Neuron (in vitro differentiated cells): ENCODE measurements at regions not wholly inside any gene's neighbourhood (a gene's known extent, or its start where the extent isn't known, plus 50 kb on each side); places are given as distances from the start of the nearest gene placed in this dataset.

Source experiments
- H2AFZ ChIP-seq: one replicate; pipeline ENCODE4 v1.6.1; 2013; ENCODE audit warnings: low read depth, mild to moderate bottlenecking, inconsistent platforms, low read length, moderate library complexity
- H3K27me3 ChIP-seq: one replicate; pipeline ENCODE4 v1.6.1; 2013; ENCODE audit warnings: low read length; ENCODE audit not compliant: insufficient read depth
- H3K36me3 ChIP-seq: one replicate; pipeline ENCODE4 v1.6.1; 2013; ENCODE audit warnings: low read length; ENCODE audit not compliant: insufficient read depth
- H3K4me1 ChIP-seq: one replicate; pipeline ENCODE4 v1.6.1; 2013; ENCODE audit warnings: low read length; ENCODE audit not compliant: insufficient read depth
- H3K4me3 ChIP-seq: 2 replicates; pipeline ENCODE4 v1.5.1; 2013; ENCODE audit warnings: mild to moderate bottlenecking, low read length, moderate library complexity
- H3K9me3 ChIP-seq: one replicate; pipeline ENCODE4 v1.6.1; 2013; ENCODE audit warnings: low read length

DNA sequence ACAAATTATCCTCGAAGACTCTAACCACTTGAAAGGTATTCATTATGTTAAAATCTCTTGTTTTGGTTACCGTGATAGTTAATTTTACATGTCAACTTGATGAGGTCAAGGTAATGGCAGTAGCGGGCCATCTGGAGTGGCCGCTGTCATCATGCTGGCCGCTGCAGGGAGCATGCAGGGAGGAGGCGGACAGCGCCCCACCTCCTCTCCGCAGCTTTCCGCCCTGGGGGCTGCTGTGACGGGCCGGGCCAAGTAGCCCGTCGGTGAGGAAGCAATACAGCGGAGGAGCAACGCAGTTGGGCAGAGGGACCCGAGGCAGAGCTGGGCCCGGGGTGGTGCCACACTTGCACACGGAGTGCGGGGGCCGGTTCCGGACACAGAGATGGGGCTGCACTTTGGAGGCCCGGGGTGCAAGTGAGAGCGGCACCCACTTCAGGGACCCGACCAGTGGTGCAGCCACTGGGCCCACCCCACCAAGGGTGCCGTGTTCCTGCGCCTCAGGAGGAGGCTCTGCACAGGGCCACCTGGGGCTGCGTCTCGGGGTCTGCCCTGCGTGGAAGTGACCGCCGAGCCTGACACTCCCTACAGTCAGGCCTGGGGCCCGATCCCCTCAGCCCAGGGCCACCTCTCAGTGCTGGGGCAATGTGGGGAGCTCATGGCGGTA lies 452.4 kb downstream of the LRATD1 start:
- H3K4me3 ChIP-seq = no peak overlapping the region
- no peaks in the 10 kb centered on the region for H3K9me3 ChIP-seq
- no peak overlapping the region for H2AFZ ChIP-seq
- H3K36me3 ChIP-seq = no peaks in the 10 kb centered on the region
- H3K27me3 ChIP-seq = no peaks in the 10 kb centered on the region
- H3K4me1 ChIP-seq = no peaks in the 10 kb centered on the region

DNA sequence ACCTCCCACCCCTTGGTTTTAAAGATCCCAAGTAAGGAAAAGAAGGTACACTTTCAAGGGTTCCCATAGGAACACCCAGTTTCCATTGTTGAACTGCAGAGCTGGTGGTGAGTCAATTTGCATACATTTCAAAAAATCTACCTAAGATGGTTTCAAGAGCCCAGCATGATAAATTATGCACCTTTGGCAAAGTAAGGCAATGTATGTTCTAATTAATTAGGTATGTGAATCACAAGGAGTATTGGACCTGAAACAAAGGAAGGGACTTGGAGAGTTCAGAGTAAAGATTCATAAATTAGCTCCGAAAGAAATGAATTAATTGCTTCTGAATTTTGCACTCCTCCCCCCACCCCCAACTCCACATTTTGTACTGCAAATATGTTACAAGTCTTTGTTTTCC lies 459.7 kb downstream of the LRATD1 start:
- no peaks in the 10 kb centered on the region for H3K9me3 ChIP-seq

DNA sequence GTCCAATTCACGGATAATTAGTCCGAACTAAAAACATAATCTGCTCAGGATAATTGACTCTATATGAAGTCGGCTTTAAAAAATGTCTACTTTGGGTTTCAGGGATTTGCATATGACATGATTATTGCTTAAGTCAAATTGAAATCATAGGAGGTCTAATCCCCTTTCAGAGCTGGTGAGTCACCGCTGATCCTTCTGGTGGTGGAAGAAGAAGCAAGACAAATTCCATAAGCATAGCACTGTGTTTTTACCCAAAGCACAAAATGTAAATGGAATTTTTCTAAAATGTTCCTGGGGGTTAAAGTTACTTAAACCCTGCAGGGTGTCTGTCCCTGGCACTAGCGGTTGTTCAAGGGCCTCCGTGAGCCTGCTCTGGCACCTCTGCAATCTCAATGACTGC lies 460.2 kb downstream of the LRATD1 start:
- Histone ChIP-seq H3K27me3 (no peaks in the 10 kb centered on the region), H3K4me1 (no peaks in the 10 kb centered on the region), H3K9me3 (no peaks in the 10 kb centered on the region), H3K4me3 (no peak overlapping the region), H2AFZ (no peak overlapping the region), H3K36me3 (no peaks in the 10 kb centered on the region)

More for the DNA sequence above, 459.7 kb downstream of the LRATD1 start:
- Histone ChIP-seq H3K4me1 (no peaks in the 10 kb centered on the region), H3K27me3 (no peaks in the 10 kb centered on the region), H3K36me3 (no peaks in the 10 kb centered on the region), H2AFZ (no peak overlapping the region), H3K4me3 (no peak overlapping the region)

DNA sequence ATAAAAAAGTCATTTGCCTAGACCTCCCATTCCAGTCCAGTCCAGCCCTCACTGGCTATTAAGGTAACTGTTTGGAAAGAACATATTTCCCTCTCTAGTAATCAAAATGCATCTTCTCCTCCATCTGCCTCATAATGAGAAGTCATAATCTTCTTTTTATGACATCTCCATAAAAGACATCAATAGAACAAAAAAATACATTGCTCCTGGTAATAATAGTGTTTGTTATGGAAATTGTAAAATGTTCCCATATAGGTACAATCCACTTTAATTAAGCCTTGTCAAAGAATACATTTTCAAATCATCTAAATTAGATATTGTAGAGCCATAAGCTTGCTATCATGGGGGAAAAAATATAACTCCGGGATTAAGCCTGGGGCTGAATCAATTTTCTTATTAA lies 461.6 kb downstream of the LRATD1 start:
- Histone ChIP-seq H3K36me3 (no peaks in the 10 kb centered on the region), H3K27me3 (no peaks in the 10 kb centered on the region), H3K4me1 (no peaks in the 10 kb centered on the region), H3K4me3 (no peak overlapping the region), H3K9me3 (no peaks in the 10 kb centered on the region), H2AFZ (no peak overlapping the region)

DNA sequence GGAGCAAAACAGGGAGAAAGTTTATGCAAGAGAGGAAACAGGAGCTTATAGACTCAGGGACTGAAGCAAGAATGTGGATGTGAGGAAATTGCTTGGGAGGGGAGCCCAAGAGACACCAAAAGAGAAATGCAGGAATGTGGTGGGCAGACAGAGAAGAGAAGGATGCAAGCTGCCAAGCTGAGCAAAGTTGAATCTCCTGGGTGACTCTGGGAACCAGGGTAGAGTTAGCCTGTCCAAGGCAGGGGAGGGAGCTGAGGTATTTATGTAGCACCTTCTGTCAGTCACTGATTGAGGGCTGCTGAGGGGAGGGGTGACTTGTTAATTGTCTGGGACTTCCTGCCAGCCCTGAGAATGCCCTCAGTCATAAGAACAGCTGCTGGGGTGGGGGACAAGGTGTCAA lies 464.3 kb downstream of the NBAS start:
- no peaks in the 10 kb centered on the region for H3K4me1 ChIP-seq
- no peak overlapping the region for H3K4me3 ChIP-seq
- H3K27me3 ChIP-seq = no peaks in the 10 kb centered on the region
- no peaks in the 10 kb centered on the region for H3K9me3 ChIP-seq
- H3K36me3 ChIP-seq = no peaks in the 10 kb centered on the region
- H2AFZ ChIP-seq = no peak overlapping the region

DNA sequence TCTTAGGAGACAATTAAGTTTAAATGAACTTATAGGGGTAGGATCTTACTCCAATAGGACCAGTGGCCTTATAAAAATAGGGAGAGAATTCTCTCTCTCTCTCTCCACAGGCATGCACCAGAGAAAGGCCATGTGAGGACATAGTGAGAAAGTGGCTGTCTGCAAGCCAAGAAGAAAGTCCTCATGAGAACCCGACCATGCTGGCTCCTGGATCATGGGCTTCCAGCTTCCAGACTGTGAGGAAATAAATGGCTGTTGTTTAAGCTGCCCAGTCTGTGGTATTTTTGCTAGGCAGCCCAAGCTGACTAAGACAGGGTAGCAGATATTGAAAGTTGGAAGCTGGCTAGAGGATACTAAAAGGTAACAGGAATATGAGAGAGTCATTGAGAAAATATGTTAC lies 454.0 kb downstream of the NBAS start:
- no peaks in the 10 kb centered on the region for H3K9me3 ChIP-seq
- H3K27me3 ChIP-seq = no peaks in the 10 kb centered on the region
- H3K4me1 ChIP-seq = no peaks in the 10 kb centered on the region
- H3K4me3 ChIP-seq = no peak overlapping the region
- H3K36me3 ChIP-seq = no peaks in the 10 kb centered on the region
- no peak overlapping the region for H2AFZ ChIP-seq

DNA sequence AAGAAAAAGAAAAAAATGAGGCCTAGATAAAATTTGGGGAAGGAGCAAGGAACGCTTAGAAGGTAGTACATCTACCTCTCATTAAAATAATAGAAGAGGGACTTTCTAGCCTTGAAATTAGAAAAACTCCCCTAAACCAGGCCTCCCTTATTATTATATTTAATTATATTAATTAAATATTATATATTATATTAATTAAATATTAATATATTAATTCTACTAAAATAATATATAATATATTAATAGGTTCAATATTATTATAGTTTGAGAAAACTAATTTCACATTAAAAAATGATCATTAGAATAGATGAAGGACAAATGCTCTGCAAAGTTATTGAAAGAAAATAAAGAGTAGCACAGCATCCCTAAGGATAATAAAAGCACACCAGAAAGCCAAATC lies 449.4 kb downstream of the NBAS start:
- Histone ChIP-seq H3K27me3 (no peaks in the 10 kb centered on the region), H3K9me3 (no peaks in the 10 kb centered on the region)

DNA sequence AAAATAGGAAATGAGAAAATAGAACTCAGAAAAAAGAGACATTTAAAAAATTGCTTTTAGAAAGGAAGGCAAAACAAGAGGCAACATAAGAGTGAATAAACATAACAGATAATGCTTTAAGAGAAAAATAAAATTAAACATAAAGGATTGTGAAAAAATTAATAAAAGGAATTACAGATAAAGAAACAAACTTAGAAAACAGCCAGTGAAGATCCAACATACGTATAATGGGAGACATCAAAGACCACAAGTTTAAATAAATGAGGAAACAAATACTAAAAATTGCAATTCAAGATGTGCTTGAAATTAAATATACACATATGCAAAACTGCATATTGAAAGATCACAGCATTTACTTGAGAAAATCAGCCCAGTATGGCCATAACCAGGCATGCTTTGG lies 448.9 kb downstream of the NBAS start:
- H3K4me3 ChIP-seq = no peak overlapping the region
- H3K27me3 ChIP-seq = no peaks in the 10 kb centered on the region
- no peak overlapping the region for H2AFZ ChIP-seq
- H3K36me3 ChIP-seq = no peaks in the 10 kb centered on the region
- H3K9me3 ChIP-seq = no peaks in the 10 kb centered on the region
- H3K4me1 ChIP-seq = no peaks in the 10 kb centered on the region

More for the DNA sequence above, 449.4 kb downstream of the NBAS start:
- Histone ChIP-seq H3K36me3 (no peaks in the 10 kb centered on the region), H2AFZ (no peak overlapping the region), H3K4me3 (no peak overlapping the region), H3K4me1 (no peaks in the 10 kb centered on the region)

DNA sequence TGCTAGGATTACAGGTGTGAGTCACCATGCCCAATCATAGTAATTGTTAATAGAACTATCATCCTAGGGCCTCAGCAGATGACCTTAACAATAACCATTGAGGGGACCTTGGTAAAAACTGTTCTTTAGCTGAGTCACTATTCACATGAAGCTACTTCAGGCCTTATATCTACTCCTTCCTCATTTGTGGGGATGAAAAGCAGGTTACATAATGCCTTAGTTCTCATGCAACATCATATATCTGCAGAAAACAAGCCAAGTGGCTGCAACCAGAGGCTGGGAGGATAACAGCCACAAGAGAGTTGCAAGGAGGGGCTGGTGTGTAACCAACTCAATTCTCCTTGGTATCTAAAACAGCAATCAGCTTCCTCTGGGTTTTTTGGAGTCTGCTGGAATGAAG lies 445.4 kb downstream of the NBAS start:
- Histone ChIP-seq H2AFZ (no peak overlapping the region), H3K27me3 (no peaks in the 10 kb centered on the region), H3K4me3 (no peak overlapping the region), H3K36me3 (no peaks in the 10 kb centered on the region), H3K9me3 (no peaks in the 10 kb centered on the region), H3K4me1 (peaks cover 4% of the 10 kb centered on the region)

DNA sequence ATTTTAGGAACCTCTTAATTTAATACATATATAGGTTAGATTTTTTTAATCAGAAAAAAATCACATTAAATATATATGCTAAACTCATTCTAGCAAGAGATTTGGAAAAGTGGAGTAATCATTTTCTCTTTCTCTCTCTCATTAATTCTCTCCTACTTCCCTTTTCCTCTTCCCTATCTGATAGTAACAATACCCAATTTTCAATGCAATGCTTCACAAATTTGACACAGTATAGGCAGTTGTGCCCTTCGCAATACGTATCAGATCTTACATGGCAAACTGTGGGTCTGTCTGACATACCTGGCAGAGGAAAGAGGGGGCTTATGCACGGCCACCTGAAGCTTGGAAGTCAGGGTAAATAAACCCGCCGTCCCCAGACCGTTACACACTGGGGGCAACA lies 444.3 kb downstream of the NBAS start:
- Histone ChIP-seq H3K9me3 (no peaks in the 10 kb centered on the region), H3K27me3 (no peaks in the 10 kb centered on the region), H3K36me3 (no peaks in the 10 kb centered on the region), H3K4me1 (peaks cover 5% of the 10 kb centered on the region), H3K4me3 (no peak overlapping the region), H2AFZ (no peak overlapping the region)
